GM06990 (cell line): ENCODE measurements at regions not wholly inside any gene's neighbourhood (a gene's known extent, or its start where the extent isn't known, plus 50 kb on each side); places are given as distances from the start of the nearest gene placed in this dataset.

Experiments used
- DNase-seq: peaks from one replicate; pipeline ENCODE4 v3.0.0-alpha.2; 2011; ENCODE audit not compliant: insufficient read length; ENCODE audit errors: extremely low read depth
- H3K27me3 ChIP-seq: replicated peaks from 2 replicates; pipeline ENCODE4 v1.6.0; 2011; ENCODE audit warnings: low read length; ENCODE audit not compliant: control insufficient read depth, insufficient read depth
- H3K36me3 ChIP-seq: 2 replicates; pipeline ENCODE4 v1.5.1; 2011; ENCODE audit warnings: low read length; ENCODE audit not compliant: control insufficient read depth, insufficient read depth
- H3K4me3 ChIP-seq: replicated peaks from 2 replicates; pipeline ENCODE4 v1.5.1; 2011; ENCODE audit warnings: low read depth, mild to moderate bottlenecking, control low read depth, low read length
- TF ChIP-seq, protein P1 (sequence below): IDR thresholded peaks from 2 replicates; pipeline ENCODE4 v1.5.1; 2011; ENCODE audit warnings: low read length, control low read depth, mild to moderate bottlenecking, inconsistent platforms; ENCODE audit not compliant: insufficient read depth, poor library complexity, severe bottlenecking

DNA sequence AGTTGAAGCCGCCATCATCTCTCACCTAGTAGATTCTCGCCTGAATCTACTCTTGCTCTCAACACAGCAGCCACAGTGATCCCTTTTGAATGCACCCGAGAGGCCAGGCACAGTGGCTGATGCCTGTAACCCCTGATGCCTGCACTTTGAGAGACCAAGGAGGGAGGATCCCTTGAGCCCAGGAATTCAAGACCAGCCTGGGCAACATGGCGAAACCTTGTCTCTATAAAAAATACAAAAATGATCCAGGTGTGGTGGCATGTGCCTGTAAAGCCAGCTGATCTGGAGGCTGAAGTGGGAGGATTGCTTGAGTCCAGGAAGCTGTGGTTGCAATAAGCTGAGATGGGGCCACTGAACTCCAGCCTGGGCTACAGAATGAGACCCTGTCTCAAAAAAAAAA is 60.3 kb upstream of the EML4 start:
- Histone ChIP-seq H3K4me3 (no peak overlapping the region), H3K36me3 (no peaks in the 10 kb centered on the region), H3K27me3 (no peaks in the 10 kb centered on the region)
- DNase-seq, result no peak
- TF ChIP-seq, protein P1, sequence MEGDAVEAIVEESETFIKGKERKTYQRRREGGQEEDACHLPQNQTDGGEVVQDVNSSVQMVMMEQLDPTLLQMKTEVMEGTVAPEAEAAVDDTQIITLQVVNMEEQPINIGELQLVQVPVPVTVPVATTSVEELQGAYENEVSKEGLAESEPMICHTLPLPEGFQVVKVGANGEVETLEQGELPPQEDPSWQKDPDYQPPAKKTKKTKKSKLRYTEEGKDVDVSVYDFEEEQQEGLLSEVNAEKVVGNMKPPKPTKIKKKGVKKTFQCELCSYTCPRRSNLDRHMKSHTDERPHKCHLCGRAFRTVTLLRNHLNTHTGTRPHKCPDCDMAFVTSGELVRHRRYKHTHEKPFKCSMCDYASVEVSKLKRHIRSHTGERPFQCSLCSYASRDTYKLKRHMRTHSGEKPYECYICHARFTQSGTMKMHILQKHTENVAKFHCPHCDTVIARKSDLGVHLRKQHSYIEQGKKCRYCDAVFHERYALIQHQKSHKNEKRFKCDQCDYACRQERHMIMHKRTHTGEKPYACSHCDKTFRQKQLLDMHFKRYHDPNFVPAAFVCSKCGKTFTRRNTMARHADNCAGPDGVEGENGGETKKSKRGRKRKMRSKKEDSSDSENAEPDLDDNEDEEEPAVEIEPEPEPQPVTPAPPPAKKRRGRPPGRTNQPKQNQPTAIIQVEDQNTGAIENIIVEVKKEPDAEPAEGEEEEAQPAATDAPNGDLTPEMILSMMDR, result no peak

DNA sequence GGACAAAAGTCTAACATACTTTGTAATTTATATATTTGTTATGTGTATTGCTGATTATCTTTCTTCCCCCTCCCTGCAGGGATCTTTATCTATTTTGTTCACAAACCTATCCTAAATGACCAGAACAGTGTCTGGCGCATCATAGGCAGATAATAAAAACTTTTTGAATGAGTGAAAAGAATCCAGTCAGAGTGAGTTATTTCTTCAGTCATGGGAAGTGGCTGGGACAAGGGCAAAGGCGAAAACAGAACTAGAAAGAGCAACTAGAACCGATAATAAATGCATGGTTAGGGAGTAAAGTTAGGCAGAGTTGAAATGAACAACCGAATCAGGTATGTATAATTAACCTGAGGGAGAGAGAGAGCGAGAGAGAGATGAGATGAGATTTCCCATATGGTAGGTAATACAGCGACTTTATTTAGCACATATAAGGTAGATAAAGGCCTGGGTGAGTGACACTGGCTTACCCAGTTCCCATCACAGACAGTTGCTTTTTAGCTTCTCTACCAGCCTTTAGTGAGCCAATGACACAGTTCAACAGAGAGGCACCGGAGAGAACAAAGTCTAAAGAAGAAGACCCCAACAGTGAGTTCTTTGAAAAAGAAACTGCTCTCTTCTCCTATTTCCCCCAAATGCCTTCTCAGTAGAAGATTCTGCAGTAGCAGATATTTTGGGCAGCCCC is 59.1 kb upstream of the EML4 start:
- DNase-seq, result no peak
- Histone ChIP-seq H3K36me3 (no peaks in the 10 kb centered on the region), H3K27me3 (no peaks in the 10 kb centered on the region), H3K4me3 (no peak overlapping the region)
- TF ChIP-seq, protein P1, result no peak

DNA sequence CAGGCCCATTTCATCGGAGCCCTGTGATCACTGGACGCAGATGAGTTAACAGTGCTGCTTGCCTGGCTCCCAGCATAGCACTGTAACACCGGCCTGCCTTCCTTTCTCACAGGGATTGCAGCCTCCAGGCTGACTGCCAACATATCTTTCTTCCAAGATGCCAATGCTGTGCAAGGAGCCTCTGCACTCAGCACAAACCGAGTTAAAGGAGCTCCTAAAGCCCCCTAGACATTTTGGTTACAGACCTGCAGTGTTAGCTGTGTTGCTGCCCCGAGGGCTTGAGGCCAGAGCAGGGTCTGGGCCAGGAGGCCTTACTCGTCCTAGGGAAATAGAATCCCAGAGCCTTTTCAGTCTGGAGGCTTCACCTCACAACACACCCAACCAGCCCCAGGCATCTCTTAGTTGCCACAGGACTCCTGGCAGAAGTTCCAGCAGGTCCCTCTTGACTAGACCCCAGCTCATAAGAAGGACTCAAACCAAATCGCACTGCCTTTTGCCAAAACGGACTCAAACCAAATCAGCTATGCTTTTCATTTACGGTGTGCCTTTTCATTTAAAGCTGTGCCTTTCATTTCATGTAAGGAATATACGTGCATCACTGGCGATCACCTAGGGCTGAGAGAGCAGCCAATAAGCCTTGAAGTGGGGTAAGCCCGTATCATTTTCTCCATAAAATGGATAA is 58.4 kb upstream of the EML4 start:
- H3K27me3 ChIP-seq, result no peaks in the 10 kb centered on the region
- TF ChIP-seq, protein P1, result no peak
- DNase-seq, result no peak

DNA sequence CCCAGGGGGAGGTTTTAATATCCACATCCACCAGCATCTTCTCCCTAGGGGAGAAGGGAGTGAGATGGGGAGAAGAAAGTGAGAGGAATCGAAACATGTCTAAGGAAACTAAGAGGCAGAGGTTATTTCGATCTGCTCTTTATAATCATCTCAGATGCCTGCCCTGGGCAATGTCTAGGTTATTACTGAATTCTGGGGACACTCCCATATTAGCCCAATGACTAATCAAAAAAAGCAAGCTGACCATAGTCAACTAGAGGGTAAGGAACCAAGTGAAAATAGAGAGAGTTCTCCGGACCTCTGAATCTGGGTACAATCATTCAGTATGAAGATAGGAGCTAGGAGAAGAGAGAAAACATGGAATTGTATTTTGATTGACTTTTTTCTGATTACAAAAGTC is 56.7 kb upstream of the EML4 start:
- DNase-seq, result no peak
- Histone ChIP-seq H3K27me3 (no peaks in the 10 kb centered on the region), H3K36me3 (no peaks in the 10 kb centered on the region), H3K4me3 (no peak overlapping the region)
- TF ChIP-seq, protein P1, result no peak

More for the DNA sequence above, 58.4 kb upstream of the EML4 start:
- no peaks in the 10 kb centered on the region for H3K36me3 ChIP-seq
- no peak overlapping the region for H3K4me3 ChIP-seq

DNA sequence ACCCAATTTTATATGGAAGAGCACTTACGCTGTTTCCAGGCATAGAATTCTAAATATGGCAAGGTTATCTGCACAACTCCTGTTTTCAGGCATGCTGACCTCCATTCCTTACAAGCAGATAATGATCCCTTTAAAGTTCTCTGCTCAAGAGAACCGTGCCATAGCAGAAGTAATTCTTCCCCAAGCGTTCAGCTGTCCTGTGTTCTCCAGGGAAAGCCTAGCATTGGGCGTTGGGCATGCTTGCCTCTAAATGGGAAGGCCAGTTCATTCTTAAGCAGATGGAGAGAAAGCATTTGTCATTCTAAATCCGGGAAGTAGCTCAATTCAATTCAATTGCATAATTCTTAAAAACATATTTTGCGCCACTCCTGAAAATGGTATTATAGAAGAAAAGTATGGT is 55.7 kb upstream of the EML4 start:
- Histone ChIP-seq H3K4me3 (no peak overlapping the region), H3K36me3 (no peaks in the 10 kb centered on the region), H3K27me3 (no peaks in the 10 kb centered on the region)
- TF ChIP-seq, protein P1, result no peak
- no peak for DNase-seq
